22Rv1 (cell line): ENCODE measurements at regions not wholly inside any gene's neighbourhood (a gene's known extent, or its start where the extent isn't known, plus 50 kb on each side); places are given as distances from the start of the nearest gene placed in this dataset.

Source experiments
- ZFX ChIP-seq: fragments of 450-650 bp; IDR thresholded peaks from 2 replicates; pipeline ENCODE4 v1.6.1; 2017; ENCODE audit warnings: antibody characterized with exemption, borderline replicate concordance
- TF ChIP-seq, protein P1 (sequence below): fragments of 450-650 bp; IDR thresholded peaks from 2 replicates; pipeline ENCODE4 v1.5.1; 2017; ENCODE audit warnings: mild to moderate bottlenecking

DNA sequence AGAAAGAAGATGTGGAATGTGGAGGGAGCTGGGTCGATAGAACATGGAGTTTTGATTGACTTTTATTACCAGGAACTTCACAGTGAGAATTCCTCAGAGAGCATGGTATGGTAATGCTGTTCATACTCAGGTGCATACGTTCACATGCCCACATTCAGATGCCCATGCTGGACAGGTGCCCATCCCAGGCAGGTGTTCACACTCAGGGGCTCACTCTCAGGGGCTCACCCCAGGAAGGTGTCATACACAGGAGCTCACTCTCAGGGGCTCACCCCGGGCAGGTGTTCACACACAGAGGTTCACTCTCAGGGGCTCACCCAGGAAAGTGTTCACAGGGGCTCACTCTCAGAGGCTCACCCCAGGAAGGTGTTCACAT is 360.0 kb upstream of the SFSWAP start:
- TF ChIP-seq, protein P1, sequence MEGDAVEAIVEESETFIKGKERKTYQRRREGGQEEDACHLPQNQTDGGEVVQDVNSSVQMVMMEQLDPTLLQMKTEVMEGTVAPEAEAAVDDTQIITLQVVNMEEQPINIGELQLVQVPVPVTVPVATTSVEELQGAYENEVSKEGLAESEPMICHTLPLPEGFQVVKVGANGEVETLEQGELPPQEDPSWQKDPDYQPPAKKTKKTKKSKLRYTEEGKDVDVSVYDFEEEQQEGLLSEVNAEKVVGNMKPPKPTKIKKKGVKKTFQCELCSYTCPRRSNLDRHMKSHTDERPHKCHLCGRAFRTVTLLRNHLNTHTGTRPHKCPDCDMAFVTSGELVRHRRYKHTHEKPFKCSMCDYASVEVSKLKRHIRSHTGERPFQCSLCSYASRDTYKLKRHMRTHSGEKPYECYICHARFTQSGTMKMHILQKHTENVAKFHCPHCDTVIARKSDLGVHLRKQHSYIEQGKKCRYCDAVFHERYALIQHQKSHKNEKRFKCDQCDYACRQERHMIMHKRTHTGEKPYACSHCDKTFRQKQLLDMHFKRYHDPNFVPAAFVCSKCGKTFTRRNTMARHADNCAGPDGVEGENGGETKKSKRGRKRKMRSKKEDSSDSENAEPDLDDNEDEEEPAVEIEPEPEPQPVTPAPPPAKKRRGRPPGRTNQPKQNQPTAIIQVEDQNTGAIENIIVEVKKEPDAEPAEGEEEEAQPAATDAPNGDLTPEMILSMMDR: no peak
- TF ChIP-seq ZFX: no peak
